ENCODE measurements at regions not wholly inside any gene's neighbourhood (a gene's known extent, or its start where the extent isn't known, plus 50 kb on each side); places are given as distances from the start of the nearest gene placed in this dataset.

DNA sequence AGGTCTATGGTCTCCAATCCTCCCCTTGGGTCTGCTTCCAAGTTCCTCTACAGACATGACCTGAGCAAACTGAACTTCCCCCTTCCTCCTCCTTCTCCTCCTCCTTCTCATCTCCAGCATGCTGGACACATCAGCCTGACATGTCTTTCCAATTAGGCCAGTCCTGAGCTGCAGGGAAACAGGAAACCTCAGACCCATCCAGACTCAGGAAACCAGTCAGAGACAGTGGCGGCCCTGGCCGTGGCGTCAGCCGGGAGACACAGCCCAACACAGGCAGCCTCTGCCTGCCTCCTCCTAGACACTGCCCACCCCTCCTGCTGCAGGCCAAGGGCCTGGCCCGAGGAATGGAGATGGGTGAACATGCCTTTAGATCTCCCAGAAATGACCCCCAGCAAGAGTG is 468.8 kb downstream of the BCL11B start:
- no peak overlapping the region for H3K4me2 ChIP-seq (ENCODE audit: low read length)
- Mint-ChIP-seq H3K27me3 (ENCODE audit: low read depth, unreplicated experiment) (peaks cover 22% of the 10 kb centered on the region), H3K36me3 (ENCODE audit: low read depth, unreplicated experiment) (no peaks in the 10 kb centered on the region), H3K4me1 (ENCODE audit: low read depth, unreplicated experiment) (no peaks in the 10 kb centered on the region), H3K27ac (ENCODE audit: unreplicated experiment) (peak overlapping the region; percentile 29), H3K4me3 (ENCODE audit: unreplicated experiment) (no peak overlapping the region), H3K9me3 (ENCODE audit: unreplicated experiment) (no peaks in the 10 kb centered on the region)
- DNase-seq (ENCODE audit: low read depth), result no peak
- H3K79me2 ChIP-seq (ENCODE audit: insufficient read depth, low read length), result no peaks in the 10 kb centered on the region
- no peak overlapping the region for H3K4me3 ChIP-seq (ENCODE audit: insufficient read depth, low read depth, low read length)
- H4K20me1 ChIP-seq (ENCODE audit: insufficient read depth, low read length), result no peaks in the 10 kb centered on the region
- no peak overlapping the region for H2AFZ ChIP-seq (ENCODE audit: low read depth, low read length)
- no peaks in the 10 kb centered on the region for H3K9me3 ChIP-seq (ENCODE audit: insufficient read depth, low read depth, low read length)
- H3K27ac ChIP-seq (ENCODE audit: low read depth, low read length), result no peak overlapping the region
- no peak overlapping the region for H3K9ac ChIP-seq (ENCODE audit: low read length)
- no peak for FAIRE-seq
- H3K4me1 ChIP-seq (ENCODE audit: insufficient read depth, low read length), result no peaks in the 10 kb centered on the region
- H3K27me3 ChIP-seq (ENCODE audit: insufficient read depth, low read length), result no peaks in the 10 kb centered on the region
- H3K36me3 ChIP-seq (ENCODE audit: insufficient read depth, low read length), result no peaks in the 10 kb centered on the region
- TF ChIP-seq, protein P1, sequence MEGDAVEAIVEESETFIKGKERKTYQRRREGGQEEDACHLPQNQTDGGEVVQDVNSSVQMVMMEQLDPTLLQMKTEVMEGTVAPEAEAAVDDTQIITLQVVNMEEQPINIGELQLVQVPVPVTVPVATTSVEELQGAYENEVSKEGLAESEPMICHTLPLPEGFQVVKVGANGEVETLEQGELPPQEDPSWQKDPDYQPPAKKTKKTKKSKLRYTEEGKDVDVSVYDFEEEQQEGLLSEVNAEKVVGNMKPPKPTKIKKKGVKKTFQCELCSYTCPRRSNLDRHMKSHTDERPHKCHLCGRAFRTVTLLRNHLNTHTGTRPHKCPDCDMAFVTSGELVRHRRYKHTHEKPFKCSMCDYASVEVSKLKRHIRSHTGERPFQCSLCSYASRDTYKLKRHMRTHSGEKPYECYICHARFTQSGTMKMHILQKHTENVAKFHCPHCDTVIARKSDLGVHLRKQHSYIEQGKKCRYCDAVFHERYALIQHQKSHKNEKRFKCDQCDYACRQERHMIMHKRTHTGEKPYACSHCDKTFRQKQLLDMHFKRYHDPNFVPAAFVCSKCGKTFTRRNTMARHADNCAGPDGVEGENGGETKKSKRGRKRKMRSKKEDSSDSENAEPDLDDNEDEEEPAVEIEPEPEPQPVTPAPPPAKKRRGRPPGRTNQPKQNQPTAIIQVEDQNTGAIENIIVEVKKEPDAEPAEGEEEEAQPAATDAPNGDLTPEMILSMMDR (IDR thresholded peaks at IDR 0.05; ENCODE audit: insufficient read depth, low read depth, low read length), result no peak
- TF ChIP-seq EZH2 (IDR thresholded peaks at IDR 0.05; ENCODE audit: insufficient read depth, low read length), result no peak

DNA sequence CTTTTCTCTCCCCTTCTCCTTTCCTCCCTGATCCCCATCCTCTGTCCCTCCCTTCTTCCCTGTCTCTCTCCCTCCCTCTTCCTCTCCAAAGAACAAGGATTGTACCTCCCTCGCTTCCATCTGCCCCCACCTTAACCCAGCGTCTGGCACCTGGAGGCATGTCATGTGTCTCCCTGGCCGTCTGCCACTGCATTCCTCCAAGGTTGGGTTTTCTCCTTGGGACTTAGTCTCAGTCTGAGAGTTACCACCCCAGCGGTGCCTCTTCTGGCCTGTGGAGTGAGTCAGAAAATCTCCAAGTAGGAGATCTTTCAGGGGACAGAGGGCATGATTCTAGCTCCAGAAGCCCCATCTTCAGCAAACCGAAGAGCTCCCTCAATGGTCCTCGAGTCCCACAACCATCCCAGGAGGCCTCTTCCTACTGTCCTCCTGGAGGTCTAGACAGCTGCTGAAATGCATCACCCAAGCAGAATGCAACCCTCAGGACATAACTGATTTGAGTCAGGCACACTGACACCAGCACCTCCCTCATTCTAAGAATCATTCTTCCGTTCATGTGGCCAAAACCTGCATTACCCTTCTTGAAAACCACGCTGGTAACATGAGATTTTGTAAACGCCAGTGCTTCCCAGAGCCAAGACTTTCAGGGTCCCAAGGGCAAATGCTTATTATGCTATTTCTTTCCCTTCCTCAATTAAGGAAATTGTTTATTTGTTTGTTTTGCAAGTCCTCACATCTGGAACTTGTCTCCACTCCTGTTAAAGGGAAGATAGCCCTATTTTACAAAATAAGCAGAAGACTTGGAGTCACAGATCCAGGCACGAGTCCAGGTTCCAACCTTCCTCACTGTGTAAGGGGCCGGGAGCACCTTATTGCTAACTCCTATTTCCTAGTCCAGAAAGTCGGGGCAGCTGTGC is 463.2 kb downstream of the BCL11B start:
- no peak overlapping the region for H3K27ac Mint-ChIP-seq (ENCODE audit: unreplicated experiment)
- H3K9me3 Mint-ChIP-seq (ENCODE audit: unreplicated experiment), result peaks cover 3% of the 10 kb centered on the region
- Histone ChIP-seq H3K4me2 (ENCODE audit: low read length) (no peak overlapping the region), H2AFZ (ENCODE audit: low read depth, low read length) (no peak overlapping the region), H3K79me2 (ENCODE audit: insufficient read depth, low read length) (no peaks in the 10 kb centered on the region), H3K9ac (ENCODE audit: low read length) (no peak overlapping the region), H3K4me3 (ENCODE audit: insufficient read depth, low read depth, low read length) (no peak overlapping the region), H3K36me3 (ENCODE audit: insufficient read depth, low read length) (no peaks in the 10 kb centered on the region), H3K4me1 (ENCODE audit: insufficient read depth, low read length) (no peaks in the 10 kb centered on the region), H3K27me3 (ENCODE audit: insufficient read depth, low read length) (no peaks in the 10 kb centered on the region), H3K27ac (ENCODE audit: low read depth, low read length) (no peak overlapping the region), H3K9me3 (ENCODE audit: insufficient read depth, low read depth, low read length) (no peaks in the 10 kb centered on the region), H4K20me1 (ENCODE audit: insufficient read depth, low read length) (no peaks in the 10 kb centered on the region)
- peaks cover 17% of the 10 kb centered on the region for H3K27me3 Mint-ChIP-seq (ENCODE audit: low read depth, unreplicated experiment)
- DNase-seq (ENCODE audit: low read depth) (no peak), FAIRE-seq (no peak)
- H3K4me3 Mint-ChIP-seq (ENCODE audit: unreplicated experiment), result no peak overlapping the region
- TF ChIP-seq EZH2 (IDR thresholded peaks at IDR 0.05; ENCODE audit: insufficient read depth, low read length), result no peak
- TF ChIP-seq, protein P1 (IDR thresholded peaks at IDR 0.05; ENCODE audit: insufficient read depth, low read depth, low read length), result no peak
- H3K4me1 Mint-ChIP-seq (ENCODE audit: low read depth, unreplicated experiment), result no peaks in the 10 kb centered on the region
- H3K36me3 Mint-ChIP-seq (ENCODE audit: low read depth, unreplicated experiment), result no peaks in the 10 kb centered on the region

DNA sequence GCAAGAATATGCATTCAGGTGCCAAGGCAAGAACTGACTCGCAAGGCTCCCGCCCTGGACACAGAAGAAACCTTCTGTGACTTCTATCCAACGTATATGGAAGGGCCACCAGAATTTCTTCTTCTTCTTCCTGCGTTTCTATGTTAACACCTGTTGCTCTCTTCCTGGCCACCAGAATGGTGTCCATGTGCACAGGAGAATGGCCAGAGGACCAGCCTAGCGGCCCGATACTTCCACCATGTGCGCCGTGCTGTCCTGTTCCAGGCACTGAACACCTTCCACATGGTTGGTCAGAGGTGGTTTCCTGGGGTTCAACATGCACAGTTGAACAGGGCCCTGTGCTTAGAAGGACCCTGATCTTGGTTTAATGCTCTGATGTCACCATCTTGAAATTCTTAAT is 455.8 kb downstream of the BCL11B start:
- Histone ChIP-seq H3K9me3 (ENCODE audit: insufficient read depth, low read depth, low read length) (no peaks in the 10 kb centered on the region), H4K20me1 (ENCODE audit: insufficient read depth, low read length) (no peaks in the 10 kb centered on the region), H3K4me3 (ENCODE audit: insufficient read depth, low read depth, low read length) (no peak overlapping the region), H3K36me3 (ENCODE audit: insufficient read depth, low read length) (no peaks in the 10 kb centered on the region), H3K27me3 (ENCODE audit: insufficient read depth, low read length) (no peaks in the 10 kb centered on the region), H3K4me2 (ENCODE audit: low read length) (no peak overlapping the region), H3K79me2 (ENCODE audit: insufficient read depth, low read length) (no peaks in the 10 kb centered on the region), H3K4me1 (ENCODE audit: insufficient read depth, low read length) (no peaks in the 10 kb centered on the region), H3K9ac (ENCODE audit: low read length) (no peak overlapping the region), H2AFZ (ENCODE audit: low read depth, low read length) (no peak overlapping the region), H3K27ac (ENCODE audit: low read depth, low read length) (no peak overlapping the region)
- no peak overlapping the region for H3K4me3 Mint-ChIP-seq (ENCODE audit: unreplicated experiment)
- no peak for DNase-seq (ENCODE audit: low read depth)
- H3K27me3 Mint-ChIP-seq (ENCODE audit: low read depth, unreplicated experiment), result peaks cover 18% of the 10 kb centered on the region
- peaks cover 8% of the 10 kb centered on the region for H3K9me3 Mint-ChIP-seq (ENCODE audit: unreplicated experiment)
- peaks cover 1% of the 10 kb centered on the region for H3K36me3 Mint-ChIP-seq (ENCODE audit: low read depth, unreplicated experiment)
- TF ChIP-seq, protein P1 (IDR thresholded peaks at IDR 0.05; ENCODE audit: insufficient read depth, low read depth, low read length), result no peak
- TF ChIP-seq EZH2 (IDR thresholded peaks at IDR 0.05; ENCODE audit: insufficient read depth, low read length), result no peak
- FAIRE-seq, result no peak
- no peaks in the 10 kb centered on the region for H3K4me1 Mint-ChIP-seq (ENCODE audit: low read depth, unreplicated experiment)
- no peak overlapping the region for H3K27ac Mint-ChIP-seq (ENCODE audit: unreplicated experiment)

Data from astrocyte (in vitro differentiated cells and primary cell).